ENCODE measurements at regions not wholly inside any gene's neighbourhood (a gene's known extent, or its start where the extent isn't known, plus 50 kb on each side); places are given as distances from the start of the nearest gene placed in this dataset.
"Not testable (repeated sequence)": the region's sequence is repeated elsewhere in the genome, so short reads cannot be mapped to it uniquely, and the experiment has no call there.

DNA sequence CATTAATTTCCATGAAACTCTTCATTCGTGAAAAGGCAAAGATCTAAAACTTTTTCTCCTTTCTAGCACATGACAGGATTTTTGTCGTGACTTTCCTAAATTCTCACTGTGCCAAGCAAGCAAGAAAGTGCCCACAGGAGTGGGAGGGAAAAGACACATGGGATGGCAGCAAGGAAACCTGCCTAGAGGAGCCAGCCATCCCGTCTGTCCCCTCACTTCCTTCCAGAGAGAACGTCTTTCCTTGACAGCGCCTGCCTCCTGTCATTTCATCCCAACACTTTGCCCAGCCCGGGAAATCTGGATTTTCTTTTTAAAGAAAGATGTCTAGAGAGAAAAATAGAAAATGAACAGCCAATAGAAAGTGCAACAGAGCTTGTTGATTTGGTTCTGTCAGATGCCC is 200.6 kb upstream of the PTBP2 start:
- Histone ChIP-seq H3K27me3 (no peaks in the 10 kb centered on the region), H3K9me3 (no peaks in the 10 kb centered on the region), H3K4me3 (replicated peaks in 1 of 3) (no peak overlapping the region), H3K27ac (peak overlapping the region in 1 of 3 donors; percentile 38), H3K36me3 (no peaks in the 10 kb centered on the region), H3K4me1 (peaks cover 8 to 11% of the 10 kb centered on the region in 2 donors)
- DNase-seq, result no peak
- 63 to 76% methylated on average over 6 of the region's 6 CpGs for WGBS, 2 donors
- intact Hi-C loops (cut with DNase I), result no loop called here
- TF ChIP-seq POLR2A (IDR thresholded peaks at IDR 0.05), result no peak
- TF ChIP-seq, protein P1, sequence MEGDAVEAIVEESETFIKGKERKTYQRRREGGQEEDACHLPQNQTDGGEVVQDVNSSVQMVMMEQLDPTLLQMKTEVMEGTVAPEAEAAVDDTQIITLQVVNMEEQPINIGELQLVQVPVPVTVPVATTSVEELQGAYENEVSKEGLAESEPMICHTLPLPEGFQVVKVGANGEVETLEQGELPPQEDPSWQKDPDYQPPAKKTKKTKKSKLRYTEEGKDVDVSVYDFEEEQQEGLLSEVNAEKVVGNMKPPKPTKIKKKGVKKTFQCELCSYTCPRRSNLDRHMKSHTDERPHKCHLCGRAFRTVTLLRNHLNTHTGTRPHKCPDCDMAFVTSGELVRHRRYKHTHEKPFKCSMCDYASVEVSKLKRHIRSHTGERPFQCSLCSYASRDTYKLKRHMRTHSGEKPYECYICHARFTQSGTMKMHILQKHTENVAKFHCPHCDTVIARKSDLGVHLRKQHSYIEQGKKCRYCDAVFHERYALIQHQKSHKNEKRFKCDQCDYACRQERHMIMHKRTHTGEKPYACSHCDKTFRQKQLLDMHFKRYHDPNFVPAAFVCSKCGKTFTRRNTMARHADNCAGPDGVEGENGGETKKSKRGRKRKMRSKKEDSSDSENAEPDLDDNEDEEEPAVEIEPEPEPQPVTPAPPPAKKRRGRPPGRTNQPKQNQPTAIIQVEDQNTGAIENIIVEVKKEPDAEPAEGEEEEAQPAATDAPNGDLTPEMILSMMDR (IDR thresholded peaks at IDR 0.05), result no peak

DNA sequence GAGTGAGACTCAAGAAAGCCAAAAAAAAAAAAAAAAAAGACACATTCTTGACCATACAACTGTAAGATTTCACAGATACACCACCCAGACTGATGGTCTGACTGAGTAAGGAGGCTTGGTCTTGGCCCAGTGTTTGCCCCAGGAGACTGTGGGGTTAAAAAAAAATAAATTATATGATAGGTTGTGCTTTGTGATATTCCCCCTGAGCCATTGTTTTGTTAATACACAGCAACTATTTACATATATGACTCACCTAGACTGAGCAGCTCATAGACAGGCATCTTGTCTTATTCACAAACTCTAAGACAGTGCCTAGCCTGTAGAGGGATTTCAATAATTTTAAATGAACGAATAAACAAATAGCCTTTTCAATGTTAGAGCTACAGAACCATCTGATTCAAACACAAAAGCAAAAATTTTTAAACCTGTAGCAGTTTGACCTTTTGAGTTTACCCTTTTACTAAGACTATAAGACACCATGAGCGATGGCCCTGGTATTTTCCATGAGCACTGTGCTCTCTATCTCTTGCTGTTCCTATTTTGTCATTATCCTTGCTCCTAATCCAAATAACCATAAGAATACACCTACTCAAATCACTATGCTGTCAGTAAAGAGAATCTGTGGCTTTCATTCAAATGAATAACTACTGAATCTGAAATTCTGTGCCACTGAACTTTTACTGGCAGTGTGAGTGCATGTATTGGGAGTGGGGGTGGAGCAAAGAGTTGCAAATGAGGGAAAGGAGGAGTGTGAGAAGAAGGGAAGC is 199.4 kb upstream of the PTBP2 start:
- Histone ChIP-seq H3K27me3 (no peaks in the 10 kb centered on the region), H3K36me3 (no peaks in the 10 kb centered on the region), H3K9me3 (no peaks in the 10 kb centered on the region), H3K4me3 (replicated peaks in 1 of 3) (no peak overlapping the region), H3K4me1 (peaks cover 8 to 11% of the 10 kb centered on the region in 2 donors), H3K27ac (no peak overlapping the region)
- DNase-seq, result no peak
- intact Hi-C loops (cut with DNase I), result no loop called here
- 90 to 95% methylated on average over 2 of the region's 2 CpGs for WGBS, 2 donors
- no peak for TF ChIP-seq POLR2A (IDR thresholded peaks at IDR 0.05)
- TF ChIP-seq, protein P1 (IDR thresholded peaks at IDR 0.05), result no peak

DNA sequence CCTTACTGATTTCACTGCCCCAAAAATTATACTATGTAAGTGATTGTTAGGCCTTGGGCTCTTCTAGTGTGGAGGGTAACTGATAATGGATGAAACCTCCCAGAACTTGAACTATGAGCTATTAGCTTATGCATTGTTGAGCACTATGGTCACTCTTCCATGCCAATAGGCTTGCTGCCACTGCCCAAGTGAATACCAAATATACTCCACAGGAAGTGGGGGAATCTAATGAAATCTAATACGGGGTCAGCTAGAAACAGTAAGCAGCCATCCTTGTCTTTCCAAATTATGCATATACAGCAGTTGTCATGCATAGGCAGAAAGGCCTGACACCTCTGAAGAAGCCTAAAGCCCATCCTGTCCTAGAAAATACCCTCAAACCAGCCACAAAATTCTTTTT is 198.7 kb upstream of the PTBP2 start:
- no peak overlapping the region for H3K27ac ChIP-seq
- H3K36me3 ChIP-seq, result no peaks in the 10 kb centered on the region
- DNase-seq, result no peak
- H3K4me3 ChIP-seq (replicated peaks in 1 of 3), result no peak overlapping the region
- TF ChIP-seq POLR2A (IDR thresholded peaks at IDR 0.05), result no peak
- TF ChIP-seq, protein P1 (IDR thresholded peaks at IDR 0.05), result no peak
- 50 to 67% methylated on average over 1 of the region's 1 CpG for WGBS, 2 donors
- peaks cover 8 to 11% of the 10 kb centered on the region in 2 donors for H3K4me1 ChIP-seq
- H3K27me3 ChIP-seq, result no peaks in the 10 kb centered on the region
- H3K9me3 ChIP-seq, result no peaks in the 10 kb centered on the region
- intact Hi-C loops (cut with DNase I), result no loop called here

DNA sequence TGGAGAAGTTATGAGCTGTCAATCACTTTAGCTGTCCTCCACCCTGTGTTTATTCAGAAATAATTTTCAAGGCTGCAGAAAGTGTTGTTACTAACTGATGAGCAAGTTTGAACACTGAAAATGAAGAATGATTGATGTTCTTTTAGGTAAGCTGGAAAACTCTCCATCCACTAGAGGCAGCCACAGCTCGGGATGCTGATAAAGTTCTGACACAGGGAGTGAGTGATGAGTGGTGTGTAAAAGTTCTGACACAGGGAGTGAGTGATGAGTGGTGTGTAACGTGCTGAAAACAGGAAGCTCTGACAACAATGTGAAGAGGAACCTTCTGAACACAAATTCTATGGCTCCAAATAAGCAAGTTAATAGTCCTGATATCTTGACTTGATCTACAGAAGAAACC is 197.5 kb upstream of the PTBP2 start:
- WGBS, 2 donors, result 37 to 38% methylated on average over 2 of the region's 2 CpGs
- H3K27ac ChIP-seq, result no peak overlapping the region
- H3K27me3 ChIP-seq, result no peaks in the 10 kb centered on the region
- no peak for DNase-seq
- intact Hi-C loops (cut with DNase I), result no loop called here
- H3K4me3 ChIP-seq (replicated peaks in 1 of 3), result no peak overlapping the region
- H3K36me3 ChIP-seq, result no peaks in the 10 kb centered on the region
- TF ChIP-seq, protein P1 (IDR thresholded peaks at IDR 0.05), result no peak
- no peak for TF ChIP-seq POLR2A (IDR thresholded peaks at IDR 0.05)
- H3K4me1 ChIP-seq, result peaks cover 8 to 11% of the 10 kb centered on the region in 2 donors
- no peaks in the 10 kb centered on the region for H3K9me3 ChIP-seq

DNA sequence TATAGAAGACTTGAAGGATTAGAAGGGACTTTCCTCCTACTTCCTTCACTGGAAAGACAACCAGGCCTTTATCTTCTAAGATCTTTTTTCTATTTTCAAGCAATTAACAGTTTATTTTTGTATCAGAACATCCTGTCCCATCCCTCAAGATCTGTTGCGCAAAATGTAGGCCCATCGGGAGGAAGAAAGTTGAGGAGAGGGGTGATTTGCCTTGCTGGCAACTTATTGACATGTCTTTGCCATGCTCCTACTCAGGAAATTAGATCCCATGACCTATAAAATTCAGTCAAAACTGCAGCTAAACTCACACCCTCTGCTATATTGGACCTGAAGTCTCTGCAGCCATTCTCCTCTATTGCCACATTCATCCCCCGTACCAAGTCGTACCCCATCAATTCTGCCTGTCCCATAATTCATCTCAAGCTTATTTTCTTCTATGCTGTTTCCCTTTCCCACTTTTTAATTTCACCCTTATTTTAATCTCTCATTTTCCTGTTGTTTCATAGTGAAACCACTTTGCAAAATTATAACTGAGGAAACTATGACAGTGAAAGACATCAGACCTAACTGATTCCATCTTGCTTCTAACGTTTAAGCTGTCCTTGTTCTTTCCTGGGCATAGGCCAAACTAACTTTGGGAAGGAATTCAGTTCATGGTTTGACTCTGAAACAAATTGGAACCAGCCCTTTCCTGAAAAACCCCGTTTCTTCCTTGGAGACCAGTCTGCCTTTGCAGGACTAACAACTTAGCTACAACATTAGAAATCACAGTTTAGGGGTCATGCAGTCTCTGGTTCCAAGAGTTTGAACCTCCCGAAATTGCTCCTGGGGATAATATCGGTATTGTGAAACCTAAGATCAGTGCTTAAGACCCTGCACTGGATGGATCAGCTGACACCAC is 195.7 kb upstream of the PTBP2 start:
- peak overlapping the region in 1 of 3 donors; percentile 28 for H3K27ac ChIP-seq
- TF ChIP-seq POLR2A (IDR thresholded peaks at IDR 0.05), result no peak
- TF ChIP-seq, protein P1 (IDR thresholded peaks at IDR 0.05), result no peak
- no peaks in the 10 kb centered on the region for H3K4me1 ChIP-seq
- 66 to 70% methylated on average over 8 of the region's 8 CpGs for WGBS, 2 donors
- no peak overlapping the region for H3K4me3 ChIP-seq (replicated peaks in 1 of 3)
- no peaks in the 10 kb centered on the region for H3K36me3 ChIP-seq
- intact Hi-C loops (cut with DNase I), result no loop called here
- no peaks in the 10 kb centered on the region for H3K27me3 ChIP-seq
- DNase-seq, result no peak
- no peaks in the 10 kb centered on the region for H3K9me3 ChIP-seq

DNA sequence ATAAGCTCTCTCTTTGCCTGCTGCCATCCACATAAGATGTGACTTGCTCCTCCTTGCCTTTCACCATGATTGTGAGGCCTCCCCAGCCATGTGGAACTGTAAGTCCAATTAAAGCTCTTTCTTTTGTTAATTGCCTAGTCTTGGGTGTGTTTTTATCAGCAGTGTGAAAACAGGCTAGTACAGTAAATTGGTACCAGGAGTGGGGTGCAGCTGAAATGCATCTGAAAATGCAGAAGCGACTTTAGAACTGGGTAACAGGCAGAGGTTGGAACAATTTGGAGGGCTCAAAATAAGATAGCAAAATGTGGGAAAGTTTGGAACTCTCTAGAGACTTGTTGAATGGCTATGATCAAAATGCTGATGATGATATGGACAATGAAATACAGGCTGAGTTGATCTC is 192.9 kb upstream of the PTBP2 start:
- H3K36me3 ChIP-seq; intact Hi-C loops (cut with DNase I); DNase-seq; H3K9me3 ChIP-seq; H3K4me1 ChIP-seq; H3K4me3 ChIP-seq (replicated peaks in 1 of 3); H3K27ac ChIP-seq; H3K27me3 ChIP-seq: not testable (repeated sequence)
- WGBS, 2 donors, result 97 to 98% methylated on average over 1 of the region's 1 CpG

Data from thyroid gland (tissue), 4 donors.